Choroid plexus epithelial cell (primary cell): ENCODE measurements at regions not wholly inside any gene's neighbourhood (a gene's known extent, or its start where the extent isn't known, plus 50 kb on each side); places are given as distances from the start of the nearest gene placed in this dataset.
A peak's percentile ranks its signal among the peaks of the same experiment; 100 is the strongest.

ENCODE experiments used
- DNase-seq: peaks from one replicate; pipeline ENCODE4 v3.0.0-alpha.2; 2010; ENCODE audit warnings: low read depth
- H3K4me3 ChIP-seq: 2 replicates; pipeline ENCODE4 v1.5.1; 2011; ENCODE audit warnings: low read depth, mild to moderate bottlenecking, control low read depth, low read length, moderate library complexity
- CTCF ChIP-seq: conservative IDR thresholded peaks from 2 replicates; pipeline ENCODE4 v1.5.1; 2011; ENCODE audit warnings: low read depth, mild to moderate bottlenecking, control low read depth, inconsistent platforms, low read length, moderate library complexity

GRCh38 chr3:87350367-87351199 lies 74.2 kb upstream of the POU1F1 start:
- peak; percentile 91 for TF ChIP-seq CTCF
- no peak overlapping the region for H3K4me3 ChIP-seq
- peak; percentile 72 for DNase-seq

- no peak overlapping the region for H3K4me3 ChIP-seq
- DNase-seq, result no peak
- no peak for TF ChIP-seq CTCF
Observed at GRCh38 chr3:87349833-87350232, 73.4 kb upstream of the POU1F1 start.

- no peak overlapping the region for H3K4me3 ChIP-seq
- no peak for DNase-seq
- no peak for TF ChIP-seq CTCF
Observed at GRCh38 chr3:87336761-87337160, 60.4 kb upstream of the POU1F1 start.

GRCh38 chr3:87335931-87336330 lies 59.5 kb upstream of the POU1F1 start:
- TF ChIP-seq CTCF, result no peak
- DNase-seq, result no peak
- H3K4me3 ChIP-seq, result no peak overlapping the region

- TF ChIP-seq CTCF, result no peak
Observed at GRCh38 chr3:87333393-87333892, 57.1 kb upstream of the POU1F1 start.

GRCh38 chr3:87332789-87333188 lies 56.4 kb upstream of the POU1F1 start:
- no peak overlapping the region for H3K4me3 ChIP-seq
- TF ChIP-seq CTCF, result no peak
- DNase-seq, result no peak

More at GRCh38 chr3:87333393-87333892, 57.1 kb upstream of the POU1F1 start:
- peak; percentile 86 for DNase-seq
- no peak overlapping the region for H3K4me3 ChIP-seq

- no peak for TF ChIP-seq CTCF
- H3K4me3 ChIP-seq, result no peak overlapping the region
- no peak for DNase-seq
Observed at GRCh38 chr3:87329065-87329464, 52.7 kb upstream of the POU1F1 start.
